Activated CD8-positive, alpha-beta memory T cell treated with anti-CD3 and anti-CD28 coated beads for 36 hours (primary cell): ENCODE measurements at regions not wholly inside any gene's neighbourhood (a gene's known extent, or its start where the extent isn't known, plus 50 kb on each side); places are given as distances from the start of the nearest gene placed in this dataset.

Source experiments
- CTCF ChIA-PET: fragments of 350-600 bp; sonication (Branson Sonifier 250); formaldehyde crosslinking; loops from one replicate; lab custom pipeline; 2021; ENCODE audit warnings: antibody characterized with exemption; lab: Charles Lee
- POLR2A ChIA-PET: fragments of 350-600 bp; sonication (Branson Sonifier 250); formaldehyde crosslinking; loops from one replicate; lab custom pipeline; 2021; ENCODE audit warnings: antibody characterized with exemption; lab: Charles Lee

- CTCF ChIA-PET: no interaction called here
- POLR2A ChIA-PET: no interaction called here
Measured at GRCh38 chr2:6755456-6755855, 110.3 kb downstream of the CMPK2 start.

GRCh38 chr2:6757215-6757614 is 108.5 kb downstream of the CMPK2 start:
- CTCF ChIA-PET: no interaction called here
- POLR2A ChIA-PET: no interaction called here

- CTCF ChIA-PET: no interaction called here
- POLR2A ChIA-PET: no interaction called here
Measured at GRCh38 chr2:6759689-6760088, 106.0 kb downstream of the CMPK2 start.

- POLR2A ChIA-PET: no interaction called here
- CTCF ChIA-PET: no interaction called here
Measured at GRCh38 chr2:6760132-6760531, 105.6 kb downstream of the CMPK2 start.

GRCh38 chr2:6764968-6765723 is 100.6 kb downstream of the CMPK2 start:
- ChIA-PET CTCF (no interaction called here), POLR2A (no interaction called here)

GRCh38 chr2:6769346-6769745 is 96.4 kb downstream of the CMPK2 start:
- ChIA-PET CTCF (no interaction called here), POLR2A (no interaction called here)

- ChIA-PET CTCF (no interaction called here), POLR2A (no interaction called here)
Measured at GRCh38 chr2:6770006-6770405, 95.7 kb downstream of the CMPK2 start.

- ChIA-PET POLR2A (no interaction called here), CTCF (interaction anchor here (1.2 kb wide), 1 partner anchor 9 kb away, joined by 3 read pairs; no protein-coding TSS in a partner anchor)
Measured at GRCh38 chr2:6771634-6772611, 93.8 kb downstream of the CMPK2 start.

- POLR2A ChIA-PET: no interaction called here
- CTCF ChIA-PET: interaction anchor here (0.8 to 1.2 kb wide), 2 partner anchors 11 to 23 kb away, joined by 3 to 4 read pairs; no protein-coding TSS in a partner anchor
Measured at GRCh38 chr2:6773007-6773693, 92.6 kb downstream of the CMPK2 start.

GRCh38 chr2:6773694-6774044 is 92.0 kb downstream of the CMPK2 start:
- CTCF ChIA-PET: no interaction called here
- POLR2A ChIA-PET: no interaction called here

- CTCF ChIA-PET: no interaction called here
- POLR2A ChIA-PET: no interaction called here
Measured at GRCh38 chr2:6776125-6776524, 89.6 kb downstream of the CMPK2 start.

- POLR2A ChIA-PET: no interaction called here
- CTCF ChIA-PET: no interaction called here
Measured at GRCh38 chr2:6777626-6778025, 88.1 kb downstream of the CMPK2 start.

GRCh38 chr2:6780765-6781274 is 84.9 kb downstream of the CMPK2 start:
- CTCF ChIA-PET: no interaction called here
- POLR2A ChIA-PET: no interaction called here

GRCh38 chr2:6782517-6783237 is 83.0 kb downstream of the CMPK2 start:
- ChIA-PET POLR2A (no interaction called here), CTCF (no interaction called here)

- ChIA-PET CTCF (no interaction called here), POLR2A (no interaction called here)
Measured at GRCh38 chr2:6783238-6783614, 82.5 kb downstream of the CMPK2 start.

GRCh38 chr2:6784291-6784690 is 81.4 kb downstream of the CMPK2 start:
- ChIA-PET POLR2A (no interaction called here), CTCF (no interaction called here)

- CTCF ChIA-PET: no interaction called here
Measured at GRCh38 chr2:6785493-6785892, 80.2 kb downstream of the CMPK2 start.

GRCh38 chr2:6787376-6787775 is 78.3 kb downstream of the CMPK2 start:
- ChIA-PET CTCF (no interaction called here), POLR2A (no interaction called here)

More at GRCh38 chr2:6785493-6785892, 80.2 kb downstream of the CMPK2 start:
- POLR2A ChIA-PET: no interaction called here

GRCh38 chr2:6788614-6789013 is 77.1 kb downstream of the CMPK2 start:
- POLR2A ChIA-PET: no interaction called here
- CTCF ChIA-PET: no interaction called here
